OCI-LY3 (cell line): ENCODE measurements at regions not wholly inside any gene's neighbourhood (a gene's known extent, or its start where the extent isn't known, plus 50 kb on each side); places are given as distances from the start of the nearest gene placed in this dataset.

ENCODE experiments used
- H2AFZ ChIP-seq: fragments of 200-600, 300-600 bp; shearing (Covaris generic); 2 replicates; pipeline ENCODE4 v1.6.0; 2014; ENCODE audit warnings: antibody characterized with exemption, low read depth, low read length
- H3K27ac ChIP-seq: fragments of 200-600, 300-600 bp; sonication (generic); 2 replicates; pipeline ENCODE4 v1.5.1; 2014; ENCODE audit warnings: mild to moderate bottlenecking, low read length, moderate library complexity, mixed read lengths
- H3K27me3 ChIP-seq: fragments of 200-600, 300-600 bp; sonication (generic); 2 replicates; pipeline ENCODE4 v1.6.1; 2014; ENCODE audit warnings: low read depth, low read length, mixed read lengths
- H3K36me3 ChIP-seq: fragments of 200-600, 300-600 bp; sonication (generic); replicated peaks from 2 replicates; pipeline ENCODE3; 2014; ENCODE audit warnings: low read depth, low read length, mixed read lengths
- H3K4me1 ChIP-seq: fragments of 300-600, 200-600 bp; sonication (generic); 2 replicates; pipeline ENCODE4 v1.6.1; 2014; ENCODE audit warnings: low read length, mixed read lengths
- H3K4me2 ChIP-seq: fragments of 200-600, 300-600 bp; sonication (generic); 2 replicates; pipeline ENCODE4 v1.6.1; 2014; ENCODE audit warnings: low read length, mixed read lengths
- H3K4me3 ChIP-seq: fragments of 300-600, 200-600 bp; sonication (generic); 2 replicates; pipeline ENCODE4 v1.5.1; 2014; ENCODE audit warnings: antibody characterized with exemption, mild to moderate bottlenecking, low read length, moderate library complexity
- H3K79me2 ChIP-seq: fragments of 300-600, 200-600 bp; shearing (Covaris generic); 2 replicates; pipeline ENCODE4 v1.6.1; 2014; ENCODE audit warnings: mild to moderate bottlenecking, low read length, mixed read lengths
- H3K9ac ChIP-seq: fragments of 300-600, 200-600 bp; shearing (Covaris generic); 2 replicates; pipeline ENCODE4 v1.6.0; 2014; ENCODE audit warnings: mild to moderate bottlenecking, low read length, moderate library complexity
- H3K9me3 ChIP-seq: fragments of 200-600, 300-600 bp; shearing (Covaris generic); 2 replicates; pipeline ENCODE4 v1.6.1; 2014; ENCODE audit warnings: low read length, mixed read lengths; ENCODE audit not compliant: insufficient read depth
- H4K20me1 ChIP-seq: fragments of 200-600, 300-600 bp; sonication (generic); 2 replicates; pipeline ENCODE4 v1.6.1; 2016; ENCODE audit warnings: low read length, mixed read lengths; ENCODE audit not compliant: insufficient read depth
- EZH2phosphoT487 ChIP-seq: fragments of 200-600 bp; shearing (Covaris generic); IDR thresholded peaks from 2 replicates; pipeline ENCODE4 v1.6.1; 2018; ENCODE audit warnings: antibody characterized with exemption, mixed run types, low read depth
- TF ChIP-seq, protein P1 (sequence below): fragments of 200-600, 300-600 bp; sonication (generic); IDR thresholded peaks from 2 replicates; pipeline ENCODE4 v1.5.1; 2014; ENCODE audit warnings: antibody characterized with exemption, low read length, low read depth

- no peaks in the 10 kb centered on the region for H3K36me3 ChIP-seq
- no peaks in the 10 kb centered on the region for H3K79me2 ChIP-seq
- H4K20me1 ChIP-seq: no peaks in the 10 kb centered on the region
- H3K27ac ChIP-seq: no peak overlapping the region
- no peak overlapping the region for H3K4me2 ChIP-seq
- H3K9ac ChIP-seq: no peak overlapping the region
- H3K27me3 ChIP-seq: no peaks in the 10 kb centered on the region
- H3K4me1 ChIP-seq: peaks cover 11% of the 10 kb centered on the region
- no peak overlapping the region for H3K4me3 ChIP-seq
- no peaks in the 10 kb centered on the region for H3K9me3 ChIP-seq
- H2AFZ ChIP-seq: no peak overlapping the region
- TF ChIP-seq, protein P1, sequence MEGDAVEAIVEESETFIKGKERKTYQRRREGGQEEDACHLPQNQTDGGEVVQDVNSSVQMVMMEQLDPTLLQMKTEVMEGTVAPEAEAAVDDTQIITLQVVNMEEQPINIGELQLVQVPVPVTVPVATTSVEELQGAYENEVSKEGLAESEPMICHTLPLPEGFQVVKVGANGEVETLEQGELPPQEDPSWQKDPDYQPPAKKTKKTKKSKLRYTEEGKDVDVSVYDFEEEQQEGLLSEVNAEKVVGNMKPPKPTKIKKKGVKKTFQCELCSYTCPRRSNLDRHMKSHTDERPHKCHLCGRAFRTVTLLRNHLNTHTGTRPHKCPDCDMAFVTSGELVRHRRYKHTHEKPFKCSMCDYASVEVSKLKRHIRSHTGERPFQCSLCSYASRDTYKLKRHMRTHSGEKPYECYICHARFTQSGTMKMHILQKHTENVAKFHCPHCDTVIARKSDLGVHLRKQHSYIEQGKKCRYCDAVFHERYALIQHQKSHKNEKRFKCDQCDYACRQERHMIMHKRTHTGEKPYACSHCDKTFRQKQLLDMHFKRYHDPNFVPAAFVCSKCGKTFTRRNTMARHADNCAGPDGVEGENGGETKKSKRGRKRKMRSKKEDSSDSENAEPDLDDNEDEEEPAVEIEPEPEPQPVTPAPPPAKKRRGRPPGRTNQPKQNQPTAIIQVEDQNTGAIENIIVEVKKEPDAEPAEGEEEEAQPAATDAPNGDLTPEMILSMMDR: no peak
- TF ChIP-seq EZH2phosphoT487: no peak
Observed at GRCh38 chr7:81285142-81285871, 366.5 kb upstream of the SEMA3C start.

- H3K9ac ChIP-seq: no peak overlapping the region
- H3K4me1 ChIP-seq: peaks cover 11% of the 10 kb centered on the region
- H2AFZ ChIP-seq: no peak overlapping the region
- H3K27ac ChIP-seq: no peak overlapping the region
- H3K79me2 ChIP-seq: no peaks in the 10 kb centered on the region
- H3K4me3 ChIP-seq: no peak overlapping the region
- H3K4me2 ChIP-seq: no peak overlapping the region
- H3K9me3 ChIP-seq: no peaks in the 10 kb centered on the region
- TF ChIP-seq EZH2phosphoT487: no peak
- TF ChIP-seq, protein P1: no peak
- H3K36me3 ChIP-seq: no peaks in the 10 kb centered on the region
- no peaks in the 10 kb centered on the region for H4K20me1 ChIP-seq
- no peaks in the 10 kb centered on the region for H3K27me3 ChIP-seq
Observed at GRCh38 chr7:81284576-81284975, 365.7 kb upstream of the SEMA3C start.

DNA sequence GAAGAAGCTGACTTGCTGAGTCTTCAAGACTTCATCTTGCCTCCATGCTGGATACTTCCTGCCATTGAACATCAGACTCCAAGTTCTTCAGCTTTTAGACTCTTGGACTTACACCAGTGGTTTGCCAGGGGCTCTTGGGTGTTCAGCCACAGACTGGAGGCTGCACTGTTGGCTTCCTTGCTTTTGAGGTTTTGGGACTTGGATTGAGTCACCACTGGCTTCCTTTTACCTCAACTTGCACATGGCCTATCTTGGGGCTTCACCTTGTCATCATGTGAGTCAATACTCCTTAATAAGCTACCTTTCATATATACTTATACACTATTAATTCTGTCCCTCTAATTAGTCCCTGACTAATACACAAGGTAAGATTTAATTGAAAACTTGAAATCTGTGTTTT, 361.7 kb upstream of the SEMA3C start:
- H3K9ac ChIP-seq: no peak overlapping the region
- H3K27ac ChIP-seq: no peak overlapping the region
- no peak for TF ChIP-seq EZH2phosphoT487
- TF ChIP-seq, protein P1: no peak
- no peaks in the 10 kb centered on the region for H3K27me3 ChIP-seq
- no peak overlapping the region for H3K4me2 ChIP-seq
- H2AFZ ChIP-seq: no peak overlapping the region
- no peaks in the 10 kb centered on the region for H3K36me3 ChIP-seq
- no peaks in the 10 kb centered on the region for H3K79me2 ChIP-seq
- H4K20me1 ChIP-seq: no peaks in the 10 kb centered on the region
- no peaks in the 10 kb centered on the region for H3K9me3 ChIP-seq
- H3K4me3 ChIP-seq: no peak overlapping the region
- H3K4me1 ChIP-seq: peaks cover 11% of the 10 kb centered on the region

- Histone ChIP-seq H3K79me2 (no peaks in the 10 kb centered on the region), H3K27ac (no peak overlapping the region), H3K4me1 (no peaks in the 10 kb centered on the region), H3K4me2 (no peak overlapping the region), H3K27me3 (no peaks in the 10 kb centered on the region), H3K36me3 (no peaks in the 10 kb centered on the region), H4K20me1 (no peaks in the 10 kb centered on the region), H3K9ac (no peak overlapping the region), H2AFZ (no peak overlapping the region), H3K9me3 (no peaks in the 10 kb centered on the region), H3K4me3 (no peak overlapping the region)
- no peak for TF ChIP-seq EZH2phosphoT487
- TF ChIP-seq, protein P1: no peak
Observed at GRCh38 chr7:81277691-81278090, 358.8 kb upstream of the SEMA3C start.
